Smooth muscle cell (in vitro differentiated cells): ENCODE measurements at regions not wholly inside any gene's neighbourhood (a gene's known extent, or its start where the extent isn't known, plus 50 kb on each side); places are given as distances from the start of the nearest gene placed in this dataset.
A peak's percentile ranks its signal among the peaks of the same experiment; 100 is the strongest.

Source experiments
- DNase-seq: peaks from one replicate; lab custom pipeline; 2025; ENCODE audit not compliant: unreplicated experiment; lab: John Stamatoyannopoulos, UW
- H2AFZ ChIP-seq: fragments of 200-600 bp; sonication (generic); 2 replicates; pipeline ENCODE4 v1.6.0; 2016; ENCODE audit warnings: antibody characterized with exemption, low read depth, mild to moderate bottlenecking
- H3F3A ChIP-seq: fragments of 200-600 bp; sonication (generic); 2 replicates; pipeline ENCODE4 v1.6.0; 2017; ENCODE audit warnings: antibody characterized with exemption, low read depth
- H3K27ac ChIP-seq: fragments of 200-600 bp; sonication (generic); 2 replicates; pipeline ENCODE4 v1.5.1; 2016; ENCODE audit warnings: low read depth, mild to moderate bottlenecking
- H3K27me3 ChIP-seq: fragments of 200-600 bp; sonication (generic); 2 replicates; pipeline ENCODE4 v1.6.1; 2016; ENCODE audit warnings: low read depth, mild to moderate bottlenecking
- H3K36me3 ChIP-seq: fragments of 200-600 bp; sonication (generic); 2 replicates; pipeline ENCODE4 v1.5.1; 2016; ENCODE audit warnings: low read depth
- H3K4me1 ChIP-seq: fragments of 200-600 bp; sonication (generic); 2 replicates; pipeline ENCODE4 v1.5.1; 2016; ENCODE audit warnings: low read depth
- H3K4me2 ChIP-seq: fragments of 200-600 bp; sonication (generic); 2 replicates; pipeline ENCODE4 v1.6.0; 2016; ENCODE audit warnings: mild to moderate bottlenecking
- H3K4me3 ChIP-seq: fragments of 200-600 bp; sonication (generic); 2 replicates; pipeline ENCODE4 v1.5.1; 2016; ENCODE audit warnings: mild to moderate bottlenecking
- H3K79me2 ChIP-seq: fragments of 200-600 bp; sonication (generic); 2 replicates; pipeline ENCODE4 v1.6.0; 2016; ENCODE audit warnings: low read depth, mild to moderate bottlenecking
- H3K9ac ChIP-seq: fragments of 200-600 bp; sonication (generic); 2 replicates; pipeline ENCODE4 v1.6.0; 2016; ENCODE audit warnings: low read depth
- H3K9me3 ChIP-seq: fragments of 200-600 bp; sonication (generic); replicated peaks from 2 replicates; pipeline ENCODE4 v1.5.1; 2016; ENCODE audit warnings: low read depth
- H4K20me1 ChIP-seq: fragments of 200-600 bp; sonication (generic); 2 replicates; pipeline ENCODE4 v1.6.0; 2016; ENCODE audit warnings: low read depth
- CTCF ChIP-seq: fragments of 200-600 bp; sonication (generic); IDR thresholded peaks from 2 replicates; pipeline ENCODE4 v1.5.1; 2017; ENCODE audit warnings: borderline replicate concordance, mild to moderate bottlenecking, antibody characterized with exemption; ENCODE audit not compliant: insufficient read depth, poor library complexity, severe bottlenecking
- WGBS: methylation state at CpG from one replicate; pipeline ENCODE4 v1.1.7; 2016; ENCODE audit warnings: low lambda C conversion rate; 5-methylcytosine and 5-hydroxymethylcytosine counted together

GRCh38 chr4:134471569-134471968, 270.0 kb upstream of the PABPC4L start:
- Histone ChIP-seq H3K4me3 (no peak overlapping the region), H3F3A (no peaks in the 10 kb centered on the region), H3K27ac (no peak overlapping the region), H3K9me3 (no peaks in the 10 kb centered on the region), H4K20me1 (no peaks in the 10 kb centered on the region), H3K4me1 (no peaks in the 10 kb centered on the region), H3K27me3 (no peaks in the 10 kb centered on the region), H3K4me2 (no peak overlapping the region), H3K9ac (no peak overlapping the region), H3K36me3 (no peaks in the 10 kb centered on the region), H2AFZ (peak overlapping the region; percentile 87), H3K79me2 (no peaks in the 10 kb centered on the region)
- no peak for DNase-seq
- no peak for TF ChIP-seq CTCF
- 97% methylated on average over 1 of the region's 1 CpG for WGBS

GRCh38 chr4:134470544-134470943, 269.0 kb upstream of the PABPC4L start:
- no peaks in the 10 kb centered on the region for H3F3A ChIP-seq
- no peak for DNase-seq
- no peak overlapping the region for H3K27ac ChIP-seq
- H3K9me3 ChIP-seq: no peaks in the 10 kb centered on the region
- H3K9ac ChIP-seq: no peak overlapping the region
- WGBS: 29% methylated on average over 2 of the region's 2 CpGs
- H3K4me1 ChIP-seq: no peaks in the 10 kb centered on the region
- H3K36me3 ChIP-seq: no peaks in the 10 kb centered on the region
- no peak overlapping the region for H2AFZ ChIP-seq
- H3K4me2 ChIP-seq: no peak overlapping the region
- no peaks in the 10 kb centered on the region for H3K27me3 ChIP-seq
- H3K4me3 ChIP-seq: no peak overlapping the region
- peak; percentile 26 for TF ChIP-seq CTCF
- no peaks in the 10 kb centered on the region for H3K79me2 ChIP-seq
- H4K20me1 ChIP-seq: no peaks in the 10 kb centered on the region

GRCh38 chr4:134465417-134465816, 263.8 kb upstream of the PABPC4L start:
- DNase-seq: no peak
- TF ChIP-seq CTCF: no peak
- Histone ChIP-seq H3K27ac (no peak overlapping the region), H3K9ac (no peak overlapping the region), H3K4me2 (no peak overlapping the region), H4K20me1 (no peaks in the 10 kb centered on the region), H2AFZ (peak overlapping the region; percentile 95), H3K4me1 (no peaks in the 10 kb centered on the region), H3K9me3 (no peaks in the 10 kb centered on the region), H3K27me3 (no peaks in the 10 kb centered on the region), H3K36me3 (no peaks in the 10 kb centered on the region), H3F3A (no peaks in the 10 kb centered on the region), H3K4me3 (no peak overlapping the region), H3K79me2 (no peaks in the 10 kb centered on the region)

GRCh38 chr4:134463771-134464170, 262.2 kb upstream of the PABPC4L start:
- Histone ChIP-seq H3K4me1 (no peaks in the 10 kb centered on the region), H3F3A (no peaks in the 10 kb centered on the region), H3K4me3 (no peak overlapping the region), H3K4me2 (peak overlapping the region; percentile 28), H3K27ac (no peak overlapping the region), H4K20me1 (no peaks in the 10 kb centered on the region), H2AFZ (peak overlapping the region; percentile 95), H3K9me3 (no peaks in the 10 kb centered on the region), H3K9ac (no peak overlapping the region), H3K27me3 (no peaks in the 10 kb centered on the region), H3K36me3 (no peaks in the 10 kb centered on the region), H3K79me2 (no peaks in the 10 kb centered on the region)
- WGBS: 96% methylated on average over 5 of the region's 5 CpGs
- DNase-seq: no peak
- no peak for TF ChIP-seq CTCF
